Spleen (tissue), 11 donors: ENCODE measurements at regions not wholly inside any gene's neighbourhood (a gene's known extent, or its start where the extent isn't known, plus 50 kb on each side); places are given as distances from the start of the nearest gene placed in this dataset.
"Not testable (repeated sequence)": the region's sequence is repeated elsewhere in the genome, so short reads cannot be mapped to it uniquely, and the experiment has no call there.

Experiments used
- DNase-seq: peaks from one replicate; pipeline ENCODE4 v3.0.0-alpha.2; 2020
- H3K27ac ChIP-seq, 8 donors: fragments of 200-600 bp; sonication (generic) in 7 of 8; 1 replicate in 4 of 8; 2 replicates in 4 of 8; pipeline versions ENCODE4 v1.5.0 to v1.8.0; 2016 to 2021; ENCODE audit warnings: inconsistent platforms in 4 of 8, mild to moderate bottlenecking in 4 of 8, moderate library complexity in 1 of 8
- H3K27me3 ChIP-seq, 7 donors: fragments of 200-600 bp; sonication (generic) in 6 of 7; replicated peaks in 1 of 7; 1 replicate in 4 of 7; 2 replicates in 3 of 7; pipeline versions ENCODE4 v1.5.0 to v1.8.0; 2016 to 2021; ENCODE audit warnings: inconsistent platforms in 3 of 7, mild to moderate bottlenecking in 1 of 7
- H3K36me3 ChIP-seq, 6 donors: fragments of 200-600 bp; sonication (generic) in 5 of 6; 1 replicate in 4 of 6; 2 replicates in 2 of 6; pipeline versions ENCODE4 v1.5.0 to v1.8.0; 2016 to 2021; ENCODE audit warnings: inconsistent platforms in 2 of 6
- H3K4me1 ChIP-seq, 6 donors: fragments of 200-600 bp; sonication (generic) in 5 of 6; 1 replicate in 3 of 6; 2 replicates in 3 of 6; pipeline versions ENCODE4 v1.5.0 to v1.8.0; 2016 to 2021; ENCODE audit warnings: inconsistent platforms in 3 of 6
- H3K4me3 ChIP-seq, 8 donors: fragments of 200-600 bp; sonication (generic) in 7 of 8; 1 replicate in 4 of 8; 2 replicates in 4 of 8; pipeline versions ENCODE4 v1.5.0 to v1.8.0; 2016 to 2021; ENCODE audit warnings: inconsistent platforms in 4 of 8, mild to moderate bottlenecking in 4 of 8, moderate library complexity in 2 of 8
- H3K9me3 ChIP-seq, 8 donors: fragments of 200-600 bp; sonication (generic) in 7 of 8; 1 replicate in 4 of 8; 2 replicates in 4 of 8; pipeline versions ENCODE4 v1.5.0 to v1.8.0; 2016 to 2021; ENCODE audit warnings: inconsistent platforms in 4 of 8
- POLR2A ChIP-seq, 3 donors: fragments of 450-650 bp; IDR thresholded peaks; one replicate each; pipeline ENCODE4 v1.5.1; 2017; ENCODE audit warnings: antibody characterized with exemption in 3 of 3, mild to moderate bottlenecking in 1 of 3
- POLR2AphosphoS5 ChIP-seq, 3 donors: sonication (generic); formaldehyde crosslinking; IDR thresholded peaks; one replicate each; pipeline ENCODE4 v1.5.1; 2017; ENCODE audit warnings: antibody characterized with exemption in 3 of 3
- WGBS, 5 donors: extraction: QIAGEN DNeasy Blood & Tissue Kit in 3 of 5; methylation state at CpG; one replicate each; pipeline versions ENCODE4 v1.1.5 to v1.1.7; 2013 to 2018; 5-methylcytosine and 5-hydroxymethylcytosine counted together
- intact Hi-C: fragments of 100-400 bp; cut with DNase I; formaldehyde crosslinking; loops from one replicate; pipeline ENCODE4 v1.15.0; 2023; ENCODE audit warnings: low total_unique reads
- TF ChIP-seq, protein P1 (sequence below), 11 experiments: fragments of 200-600 bp in 7 of 11; fragments of 450-650 bp in 4 of 11; sonication (generic) in 4 of 11; IDR thresholded peaks in 8 of 11; conservative IDR thresholded peaks in 3 of 11; 1 replicate in 7 of 11; 2 replicates in 4 of 11; pipeline versions ENCODE4 v1.4.0 to v1.8.0; 2016 to 2021; ENCODE audit warnings: antibody characterized with exemption in 11 of 11, inconsistent platforms in 4 of 11, mild to moderate bottlenecking in 1 of 11
- donor health status: healthy with polysubstance abuse.
- donor health status: DM: no; HTN: no; CAD: no; lungs with moderate emphysema.
- donor health status: DM: no; HTN: no; CAD: no.
- donor health status: Bipolar disorder and iron deficiency.
- donor health status: healthy.
- donor health status: DM: no; HTN: no; CAD: no.
- donor health status: DM: yes; HTN: yes; CAD: no.

DNA sequence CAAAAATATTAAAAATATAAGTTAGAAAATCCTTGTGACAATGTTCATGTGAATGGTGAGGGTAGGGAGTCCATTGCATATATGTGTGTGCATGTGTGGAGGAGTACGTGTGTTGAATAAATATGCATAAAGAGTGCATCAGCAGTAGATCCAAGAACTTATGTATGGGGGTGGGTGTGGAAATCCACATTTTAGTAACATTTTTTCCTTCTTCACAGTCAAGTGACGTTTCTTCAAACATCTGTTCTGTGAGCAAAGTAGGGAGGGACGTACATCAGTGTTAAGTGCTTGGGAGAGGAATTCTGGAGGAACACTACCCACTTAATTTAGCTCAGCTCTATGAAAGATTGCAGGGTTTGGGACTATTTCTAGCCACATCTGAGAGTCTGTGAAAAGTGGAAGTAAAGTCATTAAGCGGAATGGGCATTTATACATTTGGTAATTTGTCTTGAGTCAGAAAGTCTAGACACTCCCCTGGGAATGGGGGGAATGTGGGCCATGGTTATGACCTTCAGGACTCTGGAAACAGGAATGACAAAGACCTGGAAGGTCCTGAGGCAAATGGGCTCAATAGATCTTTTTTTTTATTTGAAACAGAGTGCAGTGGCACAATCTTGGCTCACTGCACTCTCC, 156.4 kb upstream of the PLXNC1 start:
- H3K4me3 ChIP-seq, result no peak overlapping the region
- no peaks in the 10 kb centered on the region for H3K27me3 ChIP-seq
- 71 to 81% (median 77%) methylated on average over 4 of the region's 4 CpGs for WGBS, 5 donors
- DNase-seq, result no peak
- TF ChIP-seq, protein P1, sequence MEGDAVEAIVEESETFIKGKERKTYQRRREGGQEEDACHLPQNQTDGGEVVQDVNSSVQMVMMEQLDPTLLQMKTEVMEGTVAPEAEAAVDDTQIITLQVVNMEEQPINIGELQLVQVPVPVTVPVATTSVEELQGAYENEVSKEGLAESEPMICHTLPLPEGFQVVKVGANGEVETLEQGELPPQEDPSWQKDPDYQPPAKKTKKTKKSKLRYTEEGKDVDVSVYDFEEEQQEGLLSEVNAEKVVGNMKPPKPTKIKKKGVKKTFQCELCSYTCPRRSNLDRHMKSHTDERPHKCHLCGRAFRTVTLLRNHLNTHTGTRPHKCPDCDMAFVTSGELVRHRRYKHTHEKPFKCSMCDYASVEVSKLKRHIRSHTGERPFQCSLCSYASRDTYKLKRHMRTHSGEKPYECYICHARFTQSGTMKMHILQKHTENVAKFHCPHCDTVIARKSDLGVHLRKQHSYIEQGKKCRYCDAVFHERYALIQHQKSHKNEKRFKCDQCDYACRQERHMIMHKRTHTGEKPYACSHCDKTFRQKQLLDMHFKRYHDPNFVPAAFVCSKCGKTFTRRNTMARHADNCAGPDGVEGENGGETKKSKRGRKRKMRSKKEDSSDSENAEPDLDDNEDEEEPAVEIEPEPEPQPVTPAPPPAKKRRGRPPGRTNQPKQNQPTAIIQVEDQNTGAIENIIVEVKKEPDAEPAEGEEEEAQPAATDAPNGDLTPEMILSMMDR (IDR thresholded peaks at IDR 0.05 in 8 of 11, conservative IDR thresholded peaks at IDR 0.05 in 3 of 11), result no peak
- no peaks in the 10 kb centered on the region for H3K36me3 ChIP-seq
- intact Hi-C loops, result no loop called here
- H3K9me3 ChIP-seq, result no peaks in the 10 kb centered on the region
- peaks cover 0 to 2% (median 0%) of the 10 kb centered on the region in 6 donors for H3K4me1 ChIP-seq
- H3K27ac ChIP-seq, result peak overlapping the region in 1 of 8 donors; percentile 11

DNA sequence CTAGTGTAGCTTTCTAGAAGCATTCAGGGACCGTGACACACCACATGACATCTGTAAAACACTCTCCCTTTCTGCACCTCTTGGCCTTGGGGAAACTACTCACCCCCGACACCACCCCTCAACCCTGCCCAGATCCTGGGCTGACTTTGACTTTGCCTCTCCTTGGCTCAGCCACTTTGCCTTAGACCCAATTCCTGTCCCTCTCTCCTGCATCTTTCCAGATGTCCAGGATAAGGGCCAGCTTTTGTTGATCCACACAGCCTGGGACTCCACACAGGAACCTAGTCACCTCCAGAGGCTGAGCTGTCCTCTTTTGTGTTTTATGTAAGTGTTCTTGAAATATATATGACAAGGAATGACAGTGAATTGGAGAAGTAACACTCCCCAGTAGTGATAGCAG, 153.7 kb upstream of the PLXNC1 start:
- Histone ChIP-seq H3K36me3 (no peaks in the 10 kb centered on the region), H3K27me3 (no peaks in the 10 kb centered on the region), H3K4me3 (no peak overlapping the region), H3K4me1 (peaks cover 0 to 2% (median 0%) of the 10 kb centered on the region in 6 donors), H3K27ac (no peak overlapping the region), H3K9me3 (peaks cover 0 to 18% (median 9%) of the 10 kb centered on the region in 8 donors)
- TF ChIP-seq POLR2A (IDR thresholded peaks at IDR 0.05), result no peak
- intact Hi-C loops, result no loop called here
- no peak for DNase-seq
- WGBS, 5 donors, result 37 to 73% (median 48%) methylated on average over 2 of the region's 2 CpGs

DNA sequence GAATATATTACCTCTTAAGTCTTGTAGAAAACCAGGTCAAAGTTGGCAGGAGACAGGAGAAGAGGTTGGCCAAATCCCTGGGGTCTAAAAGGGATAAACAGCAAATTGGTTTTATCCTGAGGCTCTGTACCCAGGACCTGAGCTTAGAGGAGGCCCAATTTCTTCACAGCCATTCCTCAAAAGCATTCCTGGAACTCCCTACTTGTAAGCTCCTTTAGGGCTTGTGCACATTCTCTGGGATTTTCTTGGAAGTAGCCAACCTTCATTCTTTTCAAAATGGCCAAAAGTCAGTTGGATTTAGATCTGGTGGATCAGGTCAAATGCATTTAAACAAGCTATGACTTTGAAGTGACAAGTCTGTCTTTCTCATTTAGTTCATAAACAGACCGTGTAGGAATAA, 152.1 kb upstream of the PLXNC1 start:
- TF ChIP-seq POLR2AphosphoS5 (IDR thresholded peaks at IDR 0.05) (no peak), POLR2A (IDR thresholded peaks at IDR 0.05) (no peak)
- TF ChIP-seq, protein P1 (IDR thresholded peaks at IDR 0.05 in 8 of 11, conservative IDR thresholded peaks at IDR 0.05 in 3 of 11), result no peak
- intact Hi-C loops, result no loop called here
- DNase-seq, result no peak
- peaks cover 0 to 19% (median 9%) of the 10 kb centered on the region in 8 donors for H3K9me3 ChIP-seq
- no peaks in the 10 kb centered on the region for H3K27me3 ChIP-seq
- no peak overlapping the region for H3K27ac ChIP-seq
- H3K4me1 ChIP-seq, result peaks cover 0 to 2% (median 0%) of the 10 kb centered on the region in 6 donors
- 2 to 87% (median 83%) methylated on average over 1 of the region's 1 CpG for WGBS, 5 donors
- no peak overlapping the region for H3K4me3 ChIP-seq
- no peaks in the 10 kb centered on the region for H3K36me3 ChIP-seq

DNA sequence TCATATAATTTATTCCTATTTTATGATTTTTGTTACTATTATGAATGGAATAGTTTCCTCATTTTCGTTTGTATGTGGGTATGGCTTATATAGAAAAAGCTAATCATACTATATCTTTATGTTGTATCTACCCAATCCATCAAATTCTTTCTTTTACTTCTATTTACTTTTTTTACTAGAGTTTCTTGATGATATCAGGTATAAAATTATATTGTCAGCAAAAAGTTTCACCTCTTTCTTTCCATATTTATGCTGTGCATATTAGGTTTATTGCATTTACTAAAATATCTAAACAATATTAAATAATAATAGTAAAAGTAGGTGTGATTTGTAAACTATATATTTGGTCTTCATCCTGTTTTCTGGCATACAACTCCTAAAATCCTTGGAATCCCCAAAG, 146.7 kb upstream of the PLXNC1 start:
- WGBS, 5 donors, result 51 to 68% (median 52%) methylated on average over 1 of the region's 1 CpG
- no peak for DNase-seq
- intact Hi-C loops, result no loop called here
- H3K4me3 ChIP-seq, result no peak overlapping the region
- H3K27ac ChIP-seq, result no peak overlapping the region
- TF ChIP-seq, protein P1 (IDR thresholded peaks at IDR 0.05 in 8 of 11, conservative IDR thresholded peaks at IDR 0.05 in 3 of 11), result no peak
- TF ChIP-seq POLR2AphosphoS5 (IDR thresholded peaks at IDR 0.05) (no peak), POLR2A (IDR thresholded peaks at IDR 0.05) (no peak)
- H3K36me3 ChIP-seq, result no peaks in the 10 kb centered on the region
- no peaks in the 10 kb centered on the region for H3K27me3 ChIP-seq
- peaks cover 0 to 30% (median 15%) of the 10 kb centered on the region in 8 donors for H3K9me3 ChIP-seq
- H3K4me1 ChIP-seq, result no peaks in the 10 kb centered on the region

DNA sequence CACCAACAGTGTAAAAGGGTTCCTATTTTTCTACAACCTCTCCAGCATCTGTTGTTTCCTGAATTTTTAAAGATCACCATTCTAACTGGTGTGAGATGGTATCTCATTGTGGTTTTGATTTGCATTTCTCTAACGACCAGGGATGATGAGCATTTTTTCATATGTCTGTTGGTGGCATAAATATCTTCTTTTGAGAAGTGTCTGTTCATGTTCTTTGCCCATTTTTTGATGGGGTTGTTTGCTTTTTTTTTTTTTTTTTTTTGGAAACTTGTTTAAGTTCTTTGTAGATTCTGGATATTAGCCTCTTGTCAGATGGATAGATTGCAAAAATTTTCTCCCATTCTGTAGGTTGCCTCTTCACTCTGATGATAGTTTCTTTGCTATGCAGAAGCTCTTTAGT, 145.5 kb upstream of the PLXNC1 start:
- DNase-seq, H3K27ac ChIP-seq, H3K4me3 ChIP-seq, H3K27me3 ChIP-seq, H3K4me1 ChIP-seq, intact Hi-C loops, H3K36me3 ChIP-seq: not testable (repeated sequence)
- peaks cover 0 to 30% (median 11%) of the 10 kb centered on the region in 8 donors for H3K9me3 ChIP-seq
- 23 to 51% (median 30%) methylated on average over 1 of the region's 1 CpG for WGBS, 5 donors

DNA sequence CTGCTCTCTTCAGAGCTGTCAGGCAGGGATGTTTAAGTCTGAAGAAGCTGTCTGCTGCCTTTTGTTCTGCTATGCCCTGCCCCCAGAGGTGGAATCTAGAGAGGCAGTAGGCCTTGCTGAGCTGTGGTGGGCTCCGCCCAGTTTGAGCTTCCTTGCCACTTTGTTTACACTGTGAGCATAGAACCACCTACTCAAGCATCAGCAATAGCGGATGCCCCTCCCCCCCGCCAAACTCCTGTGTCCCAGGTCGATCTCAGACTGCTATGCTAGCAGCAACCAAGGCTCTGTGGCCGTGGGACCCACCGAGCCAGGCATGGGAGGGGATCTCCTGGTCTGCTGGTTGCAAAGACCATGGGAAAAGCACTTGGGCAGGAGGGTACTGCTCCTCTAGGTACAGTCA, 140.5 kb upstream of the PLXNC1 start:
- H3K27ac ChIP-seq, DNase-seq, H3K4me3 ChIP-seq, H3K27me3 ChIP-seq, H3K9me3 ChIP-seq, intact Hi-C loops, H3K36me3 ChIP-seq: not testable (repeated sequence)
- H3K4me1 ChIP-seq, result peaks cover 0 to 11% (median 0%) of the 10 kb centered on the region in 6 donors
- WGBS, 5 donors, result 78 to 89% (median 83%) methylated on average over 5 to 6 of the region's 6 CpGs
